ENCODE measurements at regions not wholly inside any gene's neighbourhood (a gene's known extent, or its start where the extent isn't known, plus 50 kb on each side); places are given as distances from the start of the nearest gene placed in this dataset.

GRCh38 chr2:363824-364470, 76.1 kb upstream of the ALKAL2 start:
- TF ChIP-seq MEF2A (IDR thresholded peaks at IDR 0.05; ENCODE audit: insufficient read depth, low read depth, low read length) (no peak), SMC3 (IDR thresholded peaks at IDR 0.05; ENCODE audit: borderline replicate concordance, low read length) (no peak), POLR2A (IDR thresholded peaks at IDR 0.05; ENCODE audit: low read depth, low read length) (no peak), GABPA (IDR thresholded peaks at IDR 0.05; ENCODE audit: low read depth) (no peak), BCLAF1 (IDR thresholded peaks at IDR 0.05) (no peak)

Measured in GM12878 (cell line).